CD14-positive monocyte (primary cell): ENCODE measurements at regions not wholly inside any gene's neighbourhood (a gene's known extent, or its start where the extent isn't known, plus 50 kb on each side); places are given as distances from the start of the nearest gene placed in this dataset.

Experiments used
- DNase-seq, 3 donors: peaks; one replicate each; pipeline ENCODE4 v3.0.0-alpha.2; 2011 to 2022
- H2AFZ ChIP-seq: 2 replicates; pipeline ENCODE4 v1.6.0; 2012; ENCODE audit warnings: mild to moderate bottlenecking, low read depth, low read length, inconsistent platforms; ENCODE audit not compliant: insufficient read depth, poor library complexity, severe bottlenecking
- H3K27ac ChIP-seq, 2 donors: 1 replicate in 1 of 2; 2 replicates in 1 of 2; pipeline ENCODE4 v1.5.1; 2012 to 2013; ENCODE audit warnings: low read length in 2 of 2, control low read depth in 1 of 2, inconsistent platforms in 1 of 2, low read depth in 1 of 2, mild to moderate bottlenecking in 1 of 2
- H3K27me3 ChIP-seq, 2 donors: one replicate each; pipeline versions ENCODE4 v1.6.0 to v1.6.1; 2011 to 2013; ENCODE audit warnings: low read length in 2 of 2; ENCODE audit not compliant: control insufficient read depth in 2 of 2, insufficient read depth in 2 of 2
- H3K36me3 ChIP-seq, 2 donors: replicated peaks in 1 of 2; 1 replicate in 1 of 2; 2 replicates in 1 of 2; pipeline versions ENCODE4 v1.5.1 to v1.6.1; 2012 to 2013; ENCODE audit warnings: low read length in 2 of 2, control low read depth in 1 of 2, inconsistent platforms in 1 of 2, mild to moderate bottlenecking in 1 of 2; ENCODE audit not compliant: insufficient read depth in 2 of 2, control insufficient read depth in 1 of 2
- H3K4me1 ChIP-seq, 2 donors: 1 replicate in 1 of 2; 2 replicates in 1 of 2; pipeline versions ENCODE4 v1.5.1 to v1.6.1; 2012 to 2013; ENCODE audit warnings: low read length in 2 of 2, control low read depth in 1 of 2, inconsistent platforms in 1 of 2, mild to moderate bottlenecking in 1 of 2, moderate library complexity in 1 of 2; ENCODE audit not compliant: insufficient read depth in 2 of 2, control insufficient read depth in 1 of 2
- H3K4me2 ChIP-seq: replicated peaks from 2 replicates; pipeline ENCODE3; 2012; ENCODE audit warnings: low read length, moderate library complexity, mild to moderate bottlenecking; ENCODE audit not compliant: poor library complexity, severe bottlenecking; ENCODE audit errors: extremely low read depth
- H3K4me3 ChIP-seq, 3 experiments: fragments of 200-600 bp in 1 of 3; sonication (generic) in 1 of 3; replicated peaks in 1 of 3; 1 replicate in 2 of 3; 2 replicates in 1 of 3; pipeline ENCODE4 v1.5.1; 2011 to 2013; ENCODE audit warnings: low read length in 3 of 3, mild to moderate bottlenecking in 3 of 3, control low read depth in 2 of 3, low read depth in 2 of 3, inconsistent platforms in 1 of 3, moderate library complexity in 1 of 3
- H3K79me2 ChIP-seq: 2 replicates; pipeline ENCODE4 v1.6.0; 2012; ENCODE audit warnings: mild to moderate bottlenecking, control low read depth, inconsistent platforms, low read length, moderate library complexity; ENCODE audit not compliant: insufficient read depth
- H3K9ac ChIP-seq: 2 replicates; pipeline ENCODE4 v1.6.0; 2017; ENCODE audit warnings: low read length, mild to moderate bottlenecking; ENCODE audit not compliant: insufficient read depth, poor library complexity, severe bottlenecking
- H3K9me3 ChIP-seq, 2 donors: replicated peaks in 1 of 2; 1 replicate in 1 of 2; 2 replicates in 1 of 2; pipeline versions ENCODE4 v1.5.1 to v1.6.1; 2012 to 2013; ENCODE audit warnings: low read length in 2 of 2, control low read depth in 1 of 2; ENCODE audit not compliant: control insufficient read depth in 1 of 2, insufficient read depth in 1 of 2
- H4K20me1 ChIP-seq: 2 replicates; pipeline ENCODE4 v1.6.0; 2012; ENCODE audit warnings: mild to moderate bottlenecking, low read length, control low read depth, moderate library complexity; ENCODE audit not compliant: insufficient read depth
- H3K27ac Mint-ChIP-seq, 7 donors: one replicate each; pipeline ENCODE4 v1.8.0; 2020; ENCODE audit warnings: mild to moderate bottlenecking in 7 of 7, mixed read lengths in 7 of 7, moderate library complexity in 6 of 7, inconsistent platforms in 2 of 7
- H3K27me3 Mint-ChIP-seq, 3 donors: one replicate each; pipeline ENCODE4 v1.8.0; 2021 to 2022; ENCODE audit warnings: low read depth in 3 of 3, mild to moderate bottlenecking in 3 of 3, mixed read lengths in 3 of 3, moderate library complexity in 3 of 3, inconsistent platforms in 1 of 3
- H3K36me3 Mint-ChIP-seq, 2 donors: one replicate each; pipeline ENCODE4 v1.8.0; 2020; ENCODE audit warnings: mixed read lengths in 2 of 2, inconsistent platforms in 1 of 2, mild to moderate bottlenecking in 1 of 2
- H3K4me1 Mint-ChIP-seq: one replicate; pipeline ENCODE4 v1.8.0; 2020; ENCODE audit warnings: mild to moderate bottlenecking, mixed read lengths
- H3K4me3 Mint-ChIP-seq, 2 donors: one replicate each; pipeline ENCODE4 v1.8.0; 2020; ENCODE audit warnings: mild to moderate bottlenecking in 2 of 2, mixed read lengths in 2 of 2, moderate library complexity in 1 of 2
- H3K9me3 Mint-ChIP-seq, 7 donors: one replicate each; pipeline ENCODE4 v1.8.0; 2020 to 2022; ENCODE audit warnings: mixed read lengths in 7 of 7, mild to moderate bottlenecking in 6 of 7, moderate library complexity in 6 of 7, inconsistent platforms in 2 of 7
- WGBS: methylation state at CpG from one replicate; pipeline ENCODE4 v1.1.5; 2013; ENCODE audit warnings: missing lambda C conversion rate; ENCODE audit not compliant: insufficient coverage; 5-methylcytosine and 5-hydroxymethylcytosine counted together
- intact Hi-C, 2 donors: fragments of 100-400 bp; cut with micrococcal nuclease; formaldehyde crosslinking; loops; one replicate each; pipeline versions ENCODE4 v1.15.0 to v1.15.1; 2023
- TF ChIP-seq, protein P1 (sequence below): fragments of 200-600 bp; IDR thresholded peaks from one replicate; pipeline ENCODE4 v1.8.0; 2022; ENCODE audit warnings: antibody characterized with exemption, mild to moderate bottlenecking

- Histone ChIP-seq H3K27me3 (no peaks in the 10 kb centered on the region), H3K79me2 (no peaks in the 10 kb centered on the region), H3K4me3 (no peak overlapping the region), H4K20me1 (no peaks in the 10 kb centered on the region), H3K4me2 (no peak overlapping the region), H3K9ac (no peak overlapping the region), H3K9me3 (peaks cover 3 to 6% of the 10 kb centered on the region in 2 donors), H2AFZ (no peak overlapping the region), H3K4me1 (no peaks in the 10 kb centered on the region), H3K36me3 (no peaks in the 10 kb centered on the region), H3K27ac (no peak overlapping the region)
- H3K36me3 Mint-ChIP-seq, result no peaks in the 10 kb centered on the region
- no CpG with 5 or more reads among the region's 1 CpG for WGBS
- H3K27ac Mint-ChIP-seq, result no peak overlapping the region
- TF ChIP-seq, protein P1, sequence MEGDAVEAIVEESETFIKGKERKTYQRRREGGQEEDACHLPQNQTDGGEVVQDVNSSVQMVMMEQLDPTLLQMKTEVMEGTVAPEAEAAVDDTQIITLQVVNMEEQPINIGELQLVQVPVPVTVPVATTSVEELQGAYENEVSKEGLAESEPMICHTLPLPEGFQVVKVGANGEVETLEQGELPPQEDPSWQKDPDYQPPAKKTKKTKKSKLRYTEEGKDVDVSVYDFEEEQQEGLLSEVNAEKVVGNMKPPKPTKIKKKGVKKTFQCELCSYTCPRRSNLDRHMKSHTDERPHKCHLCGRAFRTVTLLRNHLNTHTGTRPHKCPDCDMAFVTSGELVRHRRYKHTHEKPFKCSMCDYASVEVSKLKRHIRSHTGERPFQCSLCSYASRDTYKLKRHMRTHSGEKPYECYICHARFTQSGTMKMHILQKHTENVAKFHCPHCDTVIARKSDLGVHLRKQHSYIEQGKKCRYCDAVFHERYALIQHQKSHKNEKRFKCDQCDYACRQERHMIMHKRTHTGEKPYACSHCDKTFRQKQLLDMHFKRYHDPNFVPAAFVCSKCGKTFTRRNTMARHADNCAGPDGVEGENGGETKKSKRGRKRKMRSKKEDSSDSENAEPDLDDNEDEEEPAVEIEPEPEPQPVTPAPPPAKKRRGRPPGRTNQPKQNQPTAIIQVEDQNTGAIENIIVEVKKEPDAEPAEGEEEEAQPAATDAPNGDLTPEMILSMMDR, result no peak
- intact Hi-C loops, result no loop called here
- no peak for DNase-seq
- no peaks in the 10 kb centered on the region for H3K4me1 Mint-ChIP-seq
- peaks cover 0 to 9% (median 0%) of the 10 kb centered on the region in 7 donors for H3K9me3 Mint-ChIP-seq
- H3K27me3 Mint-ChIP-seq, result peaks cover 0 to 2% (median 0%) of the 10 kb centered on the region in 3 donors
- H3K4me3 Mint-ChIP-seq, result no peak overlapping the region
Measured at GRCh38 chr18:25422230-25422629, 70.3 kb upstream of the ZNF521 start.

GRCh38 chr18:25420077-25420825 lies 68.3 kb upstream of the ZNF521 start:
- Histone ChIP-seq H3K9me3 (no peaks in the 10 kb centered on the region), H3K4me3 (no peak overlapping the region), H3K4me1 (no peaks in the 10 kb centered on the region), H3K27ac (no peak overlapping the region), H3K79me2 (no peaks in the 10 kb centered on the region), H4K20me1 (no peaks in the 10 kb centered on the region), H2AFZ (no peak overlapping the region), H3K27me3 (no peaks in the 10 kb centered on the region), H3K4me2 (no peak overlapping the region), H3K36me3 (no peaks in the 10 kb centered on the region), H3K9ac (no peak overlapping the region)
- WGBS, result 81% methylated on average over 6 of the region's 13 CpGs
- H3K36me3 Mint-ChIP-seq, result no peaks in the 10 kb centered on the region
- H3K4me1 Mint-ChIP-seq, result no peaks in the 10 kb centered on the region
- DNase-seq, result no peak
- intact Hi-C loops, result no loop called here
- TF ChIP-seq, protein P1, result no peak
- H3K27me3 Mint-ChIP-seq, result peaks cover 0 to 2% (median 1%) of the 10 kb centered on the region in 3 donors
- H3K4me3 Mint-ChIP-seq, result no peak overlapping the region
- no peak overlapping the region for H3K27ac Mint-ChIP-seq
- H3K9me3 Mint-ChIP-seq, result peaks cover 0 to 3% (median 2%) of the 10 kb centered on the region in 7 donors
